ENCODE measurements at regions not wholly inside any gene's neighbourhood (a gene's known extent, or its start where the extent isn't known, plus 50 kb on each side); places are given as distances from the start of the nearest gene placed in this dataset.

DNA sequence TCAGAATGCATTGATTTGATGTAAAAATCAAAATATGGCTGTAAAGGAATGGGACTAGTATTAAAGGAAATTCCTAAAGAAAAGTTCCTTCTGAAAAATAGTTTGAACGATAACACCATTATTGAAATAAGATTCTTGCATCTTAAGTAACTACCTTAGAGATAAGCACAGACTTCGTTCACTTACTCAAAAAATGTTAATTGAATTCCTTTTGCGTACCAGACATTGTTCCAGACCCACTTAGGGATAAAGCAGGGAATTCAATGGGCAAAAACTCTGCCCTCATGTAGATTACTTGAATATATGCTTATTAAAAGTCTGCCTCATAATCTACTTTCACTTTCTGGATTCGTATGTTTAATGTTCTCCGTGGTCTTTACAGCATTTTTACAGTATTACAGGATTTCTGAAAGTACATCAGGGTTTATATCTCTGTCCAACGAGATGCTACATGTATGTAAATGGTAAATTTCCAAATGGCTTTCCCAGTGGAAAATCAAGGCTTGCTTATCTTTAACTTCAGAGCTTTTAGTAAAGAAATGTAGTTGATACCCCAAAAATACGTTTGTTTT is 213.7 kb downstream of the GXYLT1 start:
- DNase-seq = peak; percentile 40

DNA sequence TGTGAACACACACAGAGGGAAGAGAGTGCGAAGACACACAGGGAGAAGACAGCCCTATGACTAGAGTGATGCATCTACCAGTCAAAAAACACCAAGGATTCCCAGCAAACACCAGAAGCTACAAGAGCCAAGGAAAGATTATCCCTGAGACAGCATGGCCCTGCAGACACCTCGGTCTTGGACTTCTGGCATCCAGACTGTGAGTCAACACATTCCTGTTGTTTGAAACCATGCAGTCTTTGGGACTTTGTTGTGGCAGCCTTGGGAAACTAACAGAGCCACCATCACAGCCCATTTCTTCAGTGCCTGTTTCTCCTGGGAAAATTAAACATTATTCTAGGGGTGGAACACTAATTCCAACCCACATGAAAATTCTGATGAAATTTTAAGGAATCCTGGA is 220.6 kb downstream of the GXYLT1 start:
- DNase-seq = no peak

DNA sequence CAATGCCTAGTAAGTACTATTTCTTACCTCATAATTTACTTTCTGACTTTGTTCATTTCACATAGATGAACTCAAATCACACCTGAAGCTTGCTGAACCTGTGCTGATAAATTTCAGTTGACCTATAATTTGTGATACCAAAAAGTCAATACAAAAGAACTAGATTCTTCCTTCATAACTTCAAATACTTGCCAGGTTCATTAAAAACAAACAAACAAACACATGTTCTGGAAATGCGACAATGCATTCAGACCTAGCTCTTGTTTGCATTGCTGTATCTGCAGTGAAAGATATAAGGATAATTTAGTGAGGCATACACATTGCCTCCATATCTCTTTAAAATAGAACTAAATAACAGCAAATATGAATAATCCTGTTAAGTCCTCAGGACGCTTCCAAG is 221.3 kb downstream of the GXYLT1 start:
- DNase-seq = no peak

DNA sequence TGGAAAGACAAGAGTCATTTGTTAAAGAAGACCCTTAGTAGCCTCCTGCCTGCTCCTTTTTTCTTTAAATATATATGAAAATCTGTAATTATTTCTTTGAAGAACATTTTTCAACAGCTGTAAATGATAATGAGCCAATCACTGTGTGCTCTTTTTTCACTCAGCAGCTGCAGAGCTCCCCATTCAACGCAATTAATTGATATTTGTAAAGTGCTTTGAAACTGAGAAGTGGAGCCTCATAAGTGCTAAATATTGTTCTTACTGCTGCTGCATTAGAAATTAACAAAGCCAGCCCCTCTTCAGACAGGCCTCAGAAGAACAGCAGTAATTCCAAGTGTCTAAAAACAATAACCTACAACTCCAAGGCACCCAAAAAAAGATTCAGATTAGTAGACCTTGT is 224.3 kb downstream of the GXYLT1 start:
- DNase-seq = no peak

DNA sequence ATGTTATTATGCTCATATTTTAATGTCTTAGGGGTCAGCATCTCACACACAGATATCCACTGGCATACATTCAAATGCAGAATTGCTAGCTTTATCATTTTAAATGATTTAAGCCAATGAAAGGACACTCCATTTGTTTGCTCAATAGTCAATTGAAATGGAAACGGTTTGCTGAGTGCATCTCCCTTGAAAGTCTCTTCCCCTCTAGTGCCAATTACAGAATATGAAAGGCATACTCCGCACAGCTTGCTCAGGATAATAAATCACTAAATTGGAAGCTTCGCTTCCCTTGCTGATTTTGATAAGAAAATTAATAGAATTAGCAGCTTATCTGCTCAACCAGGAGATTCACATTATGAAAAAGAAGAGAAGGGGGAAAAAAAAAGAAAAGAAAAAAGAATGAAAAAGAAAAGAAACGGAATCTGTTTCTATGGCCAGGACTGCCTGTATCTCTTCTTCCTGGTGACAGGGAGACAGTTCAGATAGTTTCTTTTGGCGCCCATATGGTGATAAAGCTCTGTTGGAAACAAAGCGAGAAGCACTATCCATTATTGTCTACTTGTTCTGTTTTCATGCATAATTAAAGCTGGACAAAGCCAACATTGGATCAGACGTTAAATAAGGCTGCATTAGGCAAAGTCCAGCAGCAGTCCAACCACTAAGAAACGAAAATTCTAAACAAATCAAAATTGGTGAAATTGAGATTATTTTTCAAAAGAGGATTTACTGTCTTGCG is 225.0 kb downstream of the GXYLT1 start:
- DNase-seq = no peak

DNA sequence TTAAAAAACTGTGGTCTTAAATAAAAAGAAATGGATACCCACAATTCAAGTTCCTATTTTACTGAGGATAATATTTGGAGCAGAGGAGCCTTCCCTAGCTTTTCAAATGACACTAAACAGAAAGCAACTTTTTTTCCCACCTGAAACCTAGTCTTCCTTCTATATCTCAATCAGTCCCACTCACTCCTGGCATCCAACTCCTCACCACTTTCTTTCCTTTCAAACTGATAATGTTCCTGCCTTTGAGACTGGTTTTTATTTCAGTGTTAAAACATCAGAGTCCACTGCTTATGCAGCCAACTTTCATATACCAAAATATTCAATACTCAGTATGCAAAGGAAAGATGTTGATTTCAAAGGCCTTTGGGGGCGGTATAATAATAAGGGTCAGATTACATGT is 225.6 kb downstream of the GXYLT1 start:
- DNase-seq = no peak

DNA sequence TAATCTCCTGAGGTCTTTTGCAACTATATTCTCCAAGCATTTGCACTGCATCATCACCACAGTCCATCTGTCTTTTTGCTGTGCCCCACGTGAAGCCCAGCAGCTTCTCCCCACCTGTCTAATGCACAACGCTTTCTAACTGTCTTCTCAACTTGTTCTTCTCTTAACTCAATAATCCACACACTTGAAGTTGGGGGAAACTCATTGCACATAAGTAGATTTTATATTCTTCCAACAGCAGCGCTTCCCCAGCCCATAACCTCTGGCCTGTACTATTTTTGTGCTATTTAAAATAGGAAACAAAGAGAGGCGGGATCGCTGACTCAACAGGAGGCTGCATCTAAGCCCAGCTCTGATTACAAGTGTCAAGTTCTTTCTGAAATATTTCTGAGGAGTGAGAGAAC is 226.7 kb downstream of the GXYLT1 start:
- peak; percentile 26 for DNase-seq

DNA sequence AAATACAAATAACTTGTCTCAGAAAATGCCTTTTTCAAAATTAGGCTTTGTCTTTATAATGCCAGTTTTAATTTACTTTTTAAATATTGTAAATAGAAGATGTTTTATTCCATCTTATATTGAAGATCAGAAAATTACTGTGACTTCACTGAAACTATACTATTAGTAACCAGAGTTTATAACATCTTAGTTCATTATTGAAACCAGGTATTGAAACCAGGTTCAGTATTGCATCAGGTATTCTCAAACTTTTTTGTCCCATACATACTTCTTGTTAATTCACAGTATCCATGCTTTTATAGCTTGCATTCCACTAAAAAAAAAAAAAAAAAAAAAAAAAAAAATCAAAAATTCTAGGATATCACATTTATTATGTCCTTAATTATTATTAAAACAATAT is 227.5 kb downstream of the GXYLT1 start:
- no peak for DNase-seq

DNA sequence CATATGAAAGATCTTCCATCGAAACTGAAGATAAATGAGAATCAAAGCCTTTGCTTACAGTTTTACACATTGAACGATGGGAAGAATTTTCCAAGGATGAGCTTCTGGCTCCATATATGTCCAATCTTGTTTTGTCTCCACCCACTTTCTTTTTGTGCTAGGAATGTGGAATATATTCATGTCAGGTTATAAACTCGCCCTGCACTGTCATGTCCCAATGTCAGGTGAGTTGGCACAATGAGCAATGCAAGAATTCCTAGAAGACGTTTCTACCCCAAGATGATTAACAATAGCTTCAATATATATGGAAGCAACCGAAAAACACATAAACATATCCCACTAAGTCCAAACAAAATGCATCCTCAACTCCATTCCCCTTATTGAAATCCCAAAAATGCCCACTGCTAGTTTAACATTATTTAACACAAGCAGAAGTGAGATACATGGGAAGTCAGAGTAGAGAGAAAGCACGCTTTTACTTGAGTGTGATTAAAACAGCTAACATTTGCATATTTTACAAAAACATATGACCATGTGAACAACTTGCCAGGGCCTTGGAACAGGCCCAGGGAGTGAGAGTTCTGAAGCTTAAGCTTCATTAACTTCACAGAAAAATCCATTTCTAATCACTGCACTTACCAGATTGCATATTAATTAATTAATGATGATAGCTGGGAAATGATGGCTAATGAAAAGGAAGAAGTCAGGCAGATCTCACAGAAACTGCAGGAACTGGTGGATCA is 233.9 kb downstream of the GXYLT1 start:
- no peak for DNase-seq

DNA sequence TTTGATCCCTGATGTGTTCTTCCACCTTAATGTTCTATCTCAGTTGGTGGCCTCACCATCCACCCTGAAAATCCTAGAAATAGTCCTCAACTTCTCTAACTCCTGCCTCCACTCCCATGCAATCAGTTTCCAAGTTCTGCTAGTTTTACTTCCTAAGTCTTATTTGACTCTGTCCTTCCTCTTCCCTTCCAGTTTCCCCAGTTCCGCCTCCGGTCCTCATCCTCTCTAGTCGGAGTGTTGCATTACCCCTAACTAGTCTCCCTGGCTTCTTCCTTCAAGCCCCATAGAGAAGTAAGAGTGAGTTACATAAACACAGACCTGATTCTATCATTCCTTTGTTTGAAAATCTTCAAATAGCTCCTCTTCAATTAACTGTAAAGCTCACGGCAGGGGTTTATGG is 236.5 kb downstream of the GXYLT1 start:
- peak; percentile 53 for DNase-seq

DNA sequence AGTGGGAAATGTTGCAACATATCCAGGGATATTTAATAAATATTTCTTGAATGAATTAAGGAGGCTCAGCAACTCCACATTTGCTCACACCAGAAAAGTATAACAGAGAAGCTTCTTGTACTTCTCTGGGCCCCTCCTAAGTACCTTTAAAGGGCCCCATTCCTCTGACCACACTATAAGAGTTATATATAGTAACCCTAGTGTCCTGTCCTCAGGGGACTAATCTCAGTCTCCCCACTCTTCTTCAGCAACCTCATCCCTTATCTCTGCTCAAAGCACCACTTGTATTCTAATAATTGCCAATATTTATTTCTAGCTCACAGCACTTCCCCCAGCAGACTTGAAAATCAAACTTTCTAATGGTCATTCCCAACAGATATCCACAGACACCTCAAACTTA is 237.1 kb downstream of the GXYLT1 start:
- no peak for DNase-seq

DNA sequence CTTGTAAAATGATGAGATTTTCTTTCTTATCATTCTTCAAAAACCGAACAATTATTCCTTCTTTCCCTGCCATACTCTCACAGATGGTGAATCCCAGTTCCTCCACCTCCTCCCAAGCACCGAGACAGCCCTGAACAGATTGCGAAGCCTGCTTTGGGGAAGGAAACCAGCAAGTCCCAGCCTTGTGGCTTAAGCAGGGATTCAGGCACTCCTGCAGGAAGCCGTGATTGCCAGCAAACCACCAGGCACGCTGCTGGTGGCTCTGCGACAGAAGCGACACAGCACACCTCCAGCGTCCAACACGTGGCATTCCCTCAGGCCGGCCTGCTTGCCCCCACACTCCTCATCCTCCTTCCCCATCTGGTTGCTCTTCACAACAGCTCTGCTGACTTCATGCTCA is 237.7 kb downstream of the GXYLT1 start:
- no peak for DNase-seq

DNA sequence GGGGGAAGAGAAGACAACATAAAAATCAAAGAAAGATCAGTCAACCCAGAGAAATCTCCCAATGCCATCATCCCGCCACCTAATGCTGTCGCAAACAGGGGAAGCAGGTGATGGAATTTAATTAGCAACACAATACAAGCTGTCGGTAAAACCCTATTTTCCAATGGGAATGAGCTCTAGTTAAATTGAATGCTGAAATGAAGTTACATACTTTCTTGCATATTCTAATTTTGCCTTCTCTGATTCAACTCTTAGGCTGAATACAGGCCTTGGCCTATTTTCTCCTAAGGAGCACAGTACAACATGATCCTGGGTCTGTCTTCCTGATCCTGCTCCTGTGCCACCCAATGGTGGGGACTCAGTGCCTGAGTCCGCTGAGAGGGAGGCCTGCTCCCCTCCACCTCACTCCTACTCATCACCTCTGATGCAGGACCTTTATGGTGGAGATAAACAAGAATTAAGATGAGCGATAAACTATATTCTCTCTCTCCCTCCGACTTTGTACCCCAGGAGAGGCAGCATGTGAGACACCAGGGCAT is 238.8 kb downstream of the GXYLT1 start:
- no peak for DNase-seq

DNA sequence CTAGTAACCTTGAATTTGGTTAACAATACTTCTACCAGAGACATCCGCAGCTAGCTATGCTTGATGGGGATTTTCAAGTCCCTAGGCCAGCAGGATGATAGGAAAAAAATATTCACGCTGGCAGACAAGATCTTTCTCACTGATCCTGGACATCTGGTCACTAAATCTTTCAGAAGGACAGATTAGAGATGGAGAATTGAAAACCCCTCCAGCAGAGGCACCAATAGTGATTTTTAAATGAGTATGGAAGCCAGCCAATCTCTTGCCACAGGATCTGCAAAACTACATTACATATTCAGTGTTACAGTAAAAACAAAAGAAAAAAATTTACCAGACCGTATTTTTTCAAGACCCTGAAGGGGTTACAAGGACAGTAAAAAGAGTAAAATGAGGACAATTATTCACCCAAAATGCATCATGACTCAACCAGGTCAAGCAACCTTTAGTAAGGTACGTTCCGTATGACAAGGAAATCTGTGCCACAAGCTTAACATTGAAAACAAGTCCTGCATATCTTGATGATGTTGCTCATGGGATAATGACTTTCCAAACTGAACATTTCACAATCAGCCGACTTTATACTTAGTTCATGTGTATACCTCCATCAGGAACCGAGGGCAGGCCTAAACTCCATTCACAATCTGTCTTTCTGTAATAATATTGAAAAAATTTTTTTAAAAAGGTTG is 239.5 kb downstream of the GXYLT1 start:
- DNase-seq = no peak

DNA sequence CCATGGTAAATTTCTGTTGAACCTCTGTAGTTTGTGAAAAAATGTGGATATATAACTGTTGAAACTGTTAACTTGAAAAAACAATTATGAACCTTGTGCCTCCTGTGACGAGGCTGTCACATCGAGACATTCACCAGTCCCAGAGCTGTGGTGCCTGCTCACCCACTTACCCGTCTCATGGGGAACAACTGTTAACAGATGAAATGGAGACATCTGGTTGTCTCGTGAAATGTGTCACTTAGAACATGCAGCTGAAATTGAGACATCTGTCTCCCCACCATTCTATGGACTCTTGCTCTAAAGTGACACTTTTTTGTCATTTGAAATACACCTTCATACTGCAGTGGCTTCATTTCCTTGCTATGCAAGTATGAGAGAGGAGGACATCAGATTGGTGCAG is 240.6 kb downstream of the GXYLT1 start:
- no peak for DNase-seq

DNA sequence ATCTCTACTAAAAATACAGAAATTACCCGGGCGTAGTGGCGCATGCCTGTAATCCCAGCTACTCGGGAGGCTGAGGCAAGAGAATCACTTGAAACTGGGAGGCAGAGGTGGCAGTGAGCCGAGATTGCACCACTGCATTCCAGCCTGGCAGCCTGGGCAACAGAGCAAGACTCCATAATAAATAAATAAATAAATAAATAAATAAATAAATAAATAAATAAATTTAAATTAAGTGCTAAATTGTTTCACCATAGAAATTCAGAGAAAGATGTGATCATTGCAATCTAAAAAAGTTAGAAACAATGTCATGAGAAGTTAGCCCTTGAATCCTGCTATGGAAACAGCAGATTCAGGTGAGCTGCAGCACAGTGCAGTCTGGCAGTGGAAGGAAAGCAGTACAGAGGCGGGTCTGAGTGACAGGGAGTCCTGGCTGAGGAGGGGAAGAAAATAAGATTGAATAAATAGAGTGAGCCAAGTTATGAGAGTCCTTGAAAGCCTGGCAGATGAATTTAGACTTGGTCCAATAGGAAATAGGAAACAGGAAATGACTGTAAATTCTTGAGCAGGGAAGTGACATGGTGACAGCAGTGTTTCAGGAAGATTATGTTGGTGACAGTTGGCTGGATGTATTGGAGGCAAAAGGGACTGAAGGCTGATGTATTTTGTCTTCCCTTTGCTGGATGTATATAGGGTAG is 241.5 kb downstream of the GXYLT1 start:
- no peak for DNase-seq

DNA sequence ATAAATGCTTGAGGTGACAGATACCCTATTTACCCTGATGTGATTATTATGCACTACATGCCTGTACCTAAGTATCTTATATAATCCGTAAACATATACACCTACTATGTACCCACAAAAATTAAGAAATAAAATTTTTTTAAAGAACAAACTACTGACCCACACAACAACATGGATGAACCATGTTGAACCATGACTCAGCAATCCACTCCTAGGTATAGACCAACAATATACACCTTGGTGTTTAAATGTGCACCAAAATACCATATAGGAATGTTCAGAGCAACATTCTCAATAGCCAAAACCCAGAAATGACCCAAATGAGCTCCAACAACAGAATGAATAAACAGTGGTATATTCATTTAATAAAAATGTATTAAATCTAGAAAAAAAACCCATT is 245.1 kb downstream of the GXYLT1 start:
- DNase-seq = no peak

DNA sequence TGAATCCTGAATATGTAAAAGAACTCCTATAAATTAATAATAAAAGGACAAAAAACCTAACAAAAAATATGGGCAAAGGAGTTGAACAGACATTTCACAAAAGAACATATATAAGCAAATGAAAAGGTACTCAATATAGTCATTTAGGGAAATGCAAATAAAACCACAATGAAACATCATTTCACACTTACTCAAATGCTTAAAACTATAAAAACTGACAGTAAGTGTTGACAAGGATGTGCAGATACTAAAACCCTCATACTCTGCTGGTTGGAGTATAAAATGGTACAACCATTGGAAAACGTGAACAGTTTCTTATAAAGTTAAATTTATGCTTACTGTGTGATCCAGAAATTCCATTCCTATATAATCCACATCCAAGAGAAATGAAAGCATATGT is 247.1 kb downstream of the GXYLT1 start:
- no peak for DNase-seq

DNA sequence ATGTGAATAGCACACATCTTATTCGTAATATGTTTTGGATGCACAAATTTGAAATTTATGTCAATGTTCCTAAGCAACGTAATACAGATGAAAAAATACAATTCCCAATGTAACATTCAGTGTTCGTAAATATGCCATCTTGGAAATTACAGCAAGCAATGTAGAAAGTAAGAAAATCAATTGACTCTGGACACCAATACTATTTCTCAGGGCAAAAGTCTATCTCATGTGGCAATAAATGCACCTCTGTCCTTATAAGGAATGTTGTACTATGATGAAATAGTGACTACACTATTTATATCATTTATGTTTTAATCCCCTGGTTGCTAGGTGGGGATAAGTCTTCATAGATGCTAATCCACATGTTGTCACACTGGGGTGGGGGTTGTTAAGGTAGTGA is 251.2 kb downstream of the GXYLT1 start:
- no peak for DNase-seq

DNA sequence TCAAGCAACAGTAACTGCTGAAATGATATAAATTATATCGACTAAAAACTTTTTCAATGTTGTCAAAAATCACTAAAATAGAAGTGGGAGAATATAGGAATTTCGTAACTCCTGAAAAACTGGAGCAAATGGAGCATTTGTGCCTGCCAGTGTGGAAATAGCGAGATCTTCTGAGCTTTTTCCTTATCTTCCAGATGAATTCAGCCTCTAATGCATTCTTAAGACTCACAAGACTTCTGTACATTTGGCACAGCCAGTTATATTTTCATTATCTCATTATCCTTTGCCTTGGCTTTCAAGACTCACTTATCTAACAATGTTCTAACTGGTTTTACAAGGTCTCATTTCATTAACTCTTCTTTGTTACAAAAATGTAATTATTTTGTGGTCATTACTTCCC is 252.4 kb downstream of the GXYLT1 start:
- DNase-seq = no peak

DNA sequence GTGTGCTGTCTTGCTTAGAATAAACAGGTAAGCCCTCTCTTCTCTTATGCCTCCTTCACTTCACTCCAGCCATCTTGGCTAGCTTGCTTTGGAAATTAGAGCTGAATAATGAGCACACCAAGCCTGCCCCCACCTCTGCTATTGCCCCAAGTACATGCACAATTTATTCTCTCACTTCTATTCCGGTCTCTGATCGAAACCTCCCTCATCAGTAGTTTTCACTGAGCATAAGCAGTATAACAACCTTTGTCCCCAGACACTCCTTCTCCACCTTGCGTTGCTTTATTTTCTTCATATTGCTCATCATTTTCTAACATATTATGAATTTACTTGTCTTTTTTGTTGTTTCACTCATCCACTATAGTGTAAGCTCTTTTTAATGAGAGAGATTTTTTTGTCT is 253.4 kb downstream of the GXYLT1 start:
- no peak for DNase-seq

DNA sequence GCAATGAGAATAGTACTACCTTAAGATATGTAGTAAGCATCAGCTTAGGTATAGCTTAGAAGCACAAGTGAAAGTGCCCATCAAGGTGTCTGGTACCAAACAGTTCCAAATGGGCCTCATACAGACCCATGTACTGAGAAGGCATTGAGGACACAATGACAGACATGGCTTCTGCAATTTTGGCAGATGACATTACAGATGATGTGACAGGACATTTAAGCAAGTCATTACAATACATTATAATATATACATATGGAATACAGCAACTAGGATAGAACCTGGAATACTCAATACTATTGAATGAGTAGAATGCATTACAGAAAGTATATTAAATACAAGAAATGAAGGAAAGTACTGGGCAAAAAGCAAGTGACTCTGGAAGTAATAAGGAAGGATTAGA is 256.4 kb downstream of the GXYLT1 start:
- DNase-seq = no peak

Data from inflammatory macrophage treated with lipopolysaccharide for 4 hours (primary cell).